HEK293T (cell line): ENCODE measurements at regions not wholly inside any gene's neighbourhood (a gene's known extent, or its start where the extent isn't known, plus 50 kb on each side); places are given as distances from the start of the nearest gene placed in this dataset.

Experiments
- CTCF ChIA-PET: fragments of 350-600 bp; formaldehyde crosslinking; extraction: SDS; loops from one replicate; lab custom pipeline; 2021; ENCODE audit warnings: antibody characterized with exemption, inconsistent platforms; lab: Yijun Ruan, JAX
- POLR2A ChIA-PET: fragments of 350-600 bp; formaldehyde crosslinking; extraction: SDS; loops from one replicate; lab custom pipeline; 2020; ENCODE audit warnings: antibody characterized with exemption, inconsistent platforms; lab: Yijun Ruan, JAX
- DNase-seq: peaks from one replicate; pipeline ENCODE4 v3.0.0; 2012; ENCODE audit warnings: mixed read lengths; ENCODE audit errors: extremely low spot score
- ARNT ChIP-seq: fragments of 450-650 bp; IDR thresholded peaks from 2 replicates; pipeline ENCODE4 v1.6.1; 2017; ENCODE audit warnings: mild to moderate bottlenecking
- BHLHE40 ChIP-seq: fragments of 450-650 bp; IDR thresholded peaks from 2 replicates; pipeline ENCODE4 v1.6.1; 2016; ENCODE audit warnings: mild to moderate bottlenecking, moderate library complexity, borderline replicate concordance
- CTBP1 ChIP-seq: fragments of 450-650 bp; IDR thresholded peaks from 2 replicates; pipeline ENCODE4 v1.6.1; 2016; ENCODE audit warnings: borderline replicate concordance
- ELF4 ChIP-seq: fragments of 450-650 bp; IDR thresholded peaks from 2 replicates; pipeline ENCODE4 v1.6.1; 2017; ENCODE audit warnings: antibody characterized with exemption
- FOXA1 ChIP-seq: fragments of 450-650 bp; IDR thresholded peaks from 2 replicates; pipeline ENCODE4 v1.6.1; 2016; ENCODE audit warnings: mild to moderate bottlenecking
- FOXK2 ChIP-seq: fragments of 450-650 bp; IDR thresholded peaks from 2 replicates; pipeline ENCODE4 v1.6.1; 2016; ENCODE audit warnings: mild to moderate bottlenecking
- FOXM1 ChIP-seq: fragments of 450-650 bp; IDR thresholded peaks from 2 replicates; pipeline ENCODE4 v1.6.1; 2017; ENCODE audit warnings: mild to moderate bottlenecking, borderline replicate concordance
- HDGF ChIP-seq: fragments of 450-650 bp; IDR thresholded peaks from 2 replicates; pipeline ENCODE4 v1.6.1; 2017; ENCODE audit warnings: antibody characterized with exemption, borderline replicate concordance
- L3MBTL2 ChIP-seq: fragments of 450-650 bp; conservative IDR thresholded peaks from 2 replicates; pipeline ENCODE4 v1.6.1; 2016; ENCODE audit warnings: mild to moderate bottlenecking
- LEF1 ChIP-seq: fragments of 450-650 bp; IDR thresholded peaks from 2 replicates; pipeline ENCODE4 v1.6.1; 2017; ENCODE audit warnings: mild to moderate bottlenecking, borderline replicate concordance
- NFRKB ChIP-seq: fragments of 450-650 bp; IDR thresholded peaks from 2 replicates; pipeline ENCODE4 v1.6.1; 2016; ENCODE audit warnings: mild to moderate bottlenecking, moderate library complexity
- SP1 ChIP-seq: fragments of 450-650 bp; IDR thresholded peaks from 2 replicates; pipeline ENCODE4 v1.6.1; 2017
- SUZ12 ChIP-seq: fragments of 450-650 bp; IDR thresholded peaks from 2 replicates; pipeline ENCODE4 v1.6.1; 2016; ENCODE audit warnings: mild to moderate bottlenecking
- TARDBP ChIP-seq: fragments of 450-650 bp; IDR thresholded peaks from 2 replicates; pipeline ENCODE4 v1.6.1; 2016
- ZNF384 ChIP-seq: fragments of 450-650 bp; IDR thresholded peaks from 2 replicates; pipeline ENCODE4 v1.6.1; 2016
- TF ChIP-seq, protein P1 (sequence below): fragments of 450-650 bp; IDR thresholded peaks from 2 replicates; pipeline ENCODE4 v1.6.1; 2016

GRCh38 chr3:44021651-44022594, 219.8 kb upstream of the TOPAZ1 start:
- ChIA-PET CTCF (no interaction called here), POLR2A (no interaction called here)
- TF ChIP-seq TARDBP (no peak), ARNT (no peak), SP1 (no peak), L3MBTL2 (no peak), FOXK2 (no peak), NFRKB (no peak), HDGF (no peak), ZNF384 (no peak), FOXM1 (no peak), CTBP1 (no peak), ELF4 (no peak), FOXA1 (no peak), LEF1 (no peak), BHLHE40 (no peak), SUZ12 (no peak)
- TF ChIP-seq, protein P1, sequence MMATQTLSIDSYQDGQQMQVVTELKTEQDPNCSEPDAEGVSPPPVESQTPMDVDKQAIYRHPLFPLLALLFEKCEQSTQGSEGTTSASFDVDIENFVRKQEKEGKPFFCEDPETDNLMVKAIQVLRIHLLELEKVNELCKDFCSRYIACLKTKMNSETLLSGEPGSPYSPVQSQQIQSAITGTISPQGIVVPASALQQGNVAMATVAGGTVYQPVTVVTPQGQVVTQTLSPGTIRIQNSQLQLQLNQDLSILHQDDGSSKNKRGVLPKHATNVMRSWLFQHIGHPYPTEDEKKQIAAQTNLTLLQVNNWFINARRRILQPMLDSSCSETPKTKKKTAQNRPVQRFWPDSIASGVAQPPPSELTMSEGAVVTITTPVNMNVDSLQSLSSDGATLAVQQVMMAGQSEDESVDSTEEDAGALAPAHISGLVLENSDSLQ: no peak
- DNase-seq: no peak

DNA sequence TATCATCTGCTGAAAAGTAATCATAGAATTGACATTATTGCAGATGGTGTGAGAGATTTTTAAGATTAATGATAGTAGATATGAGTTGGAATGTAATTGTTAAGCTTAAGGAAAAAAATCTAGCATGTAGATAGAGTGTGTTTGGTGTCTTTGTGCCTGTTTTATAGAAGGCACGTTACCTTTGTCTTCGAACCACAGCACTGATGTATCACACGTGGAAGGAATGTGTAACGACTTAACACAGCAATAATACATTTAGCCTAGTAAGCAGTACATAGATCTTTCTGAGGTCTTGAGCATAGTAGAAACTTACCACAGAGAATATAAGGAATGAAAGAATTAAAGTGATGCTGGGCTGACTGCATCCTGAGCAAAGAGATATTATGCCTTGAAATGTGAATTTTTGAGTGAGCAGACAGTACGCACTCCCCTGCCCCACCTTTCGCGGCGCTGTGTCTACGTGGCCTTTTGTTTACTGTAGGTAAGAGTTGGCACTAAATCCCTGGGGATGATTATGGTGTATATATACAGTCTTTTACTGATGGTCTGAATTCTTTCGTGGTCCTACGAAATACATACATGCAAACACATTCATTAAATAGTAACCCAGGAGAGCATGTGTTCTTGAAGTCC, 217.6 kb upstream of the TOPAZ1 start:
- no peak for TF ChIP-seq LEF1
- TF ChIP-seq ARNT: no peak
- TF ChIP-seq FOXK2: no peak
- TF ChIP-seq FOXM1: no peak
- TF ChIP-seq ZNF384: no peak
- no peak for TF ChIP-seq FOXA1
- TF ChIP-seq ELF4: no peak
- TF ChIP-seq L3MBTL2: no peak
- no peak for TF ChIP-seq BHLHE40
- TF ChIP-seq SP1: no peak
- no peak for TF ChIP-seq HDGF
- TF ChIP-seq CTBP1: no peak
- TF ChIP-seq TARDBP: no peak
- no peak for DNase-seq
- ChIA-PET CTCF (no interaction called here), POLR2A (no interaction called here)

DNA sequence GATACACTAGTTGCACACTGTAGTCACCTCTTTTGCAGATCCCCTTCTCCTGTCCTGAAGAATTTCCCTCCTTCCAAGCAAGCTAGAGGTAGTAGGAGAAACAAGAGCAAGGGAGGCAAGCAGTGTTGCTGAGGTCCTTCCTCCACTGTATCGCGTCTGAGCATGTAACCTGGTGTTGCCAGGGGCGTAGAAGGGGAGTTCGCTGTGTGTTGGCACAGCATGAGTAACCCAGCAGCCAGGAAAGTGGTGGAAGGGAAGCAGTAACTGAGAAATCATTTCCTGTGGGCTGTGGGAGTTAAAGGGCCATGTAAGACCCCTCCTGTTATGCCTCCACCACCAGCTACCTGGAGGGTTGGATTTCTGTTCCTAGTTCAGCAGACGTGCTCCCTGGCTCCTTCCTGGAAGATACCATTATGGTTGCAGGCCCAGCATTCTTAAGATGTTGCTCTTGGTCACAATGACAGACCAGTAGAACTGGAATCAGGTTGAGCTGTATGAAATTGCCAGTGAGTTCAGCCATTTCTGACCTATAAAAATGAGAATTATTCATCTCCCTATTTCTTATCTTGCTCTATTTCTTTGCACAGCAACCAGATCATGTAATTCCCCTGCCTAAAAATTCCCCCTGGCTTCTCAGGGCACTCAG, 215.3 kb upstream of the TOPAZ1 start:
- POLR2A ChIA-PET: no interaction called here
- TF ChIP-seq FOXK2 (no peak), BHLHE40 (no peak), CTBP1 (no peak), ZNF384 (no peak), SUZ12 (no peak), HDGF (no peak), FOXA1 (no peak), SP1 (no peak), ELF4 (no peak), TARDBP (no peak), LEF1 (no peak)
- DNase-seq: no peak
- CTCF ChIA-PET: no interaction called here

- ChIA-PET POLR2A (no interaction called here), CTCF (no interaction called here)
- TF ChIP-seq SUZ12 (no peak), ELF4 (no peak)
- TF ChIP-seq, protein P1: no peak
Observed at GRCh38 chr3:44029100-44029499, 212.6 kb upstream of the TOPAZ1 start.

GRCh38 chr3:44030285-44030684, 211.4 kb upstream of the TOPAZ1 start:
- POLR2A ChIA-PET: no interaction called here
- TF ChIP-seq ARNT (no peak), HDGF (no peak), L3MBTL2 (no peak), ELF4 (no peak), BHLHE40 (no peak), LEF1 (no peak), FOXM1 (no peak), FOXA1 (no peak), ZNF384 (no peak), CTBP1 (no peak), TARDBP (no peak), FOXK2 (no peak), SUZ12 (no peak), SP1 (no peak), NFRKB (no peak)
- TF ChIP-seq, protein P1: no peak
- no peak for DNase-seq
- CTCF ChIA-PET: no interaction called here

More at GRCh38 chr3:44029100-44029499, 212.6 kb upstream of the TOPAZ1 start:
- DNase-seq: no peak
